NCI-H69 (cell line): ENCODE measurements at regions not wholly inside any gene's neighbourhood (a gene's known extent, or its start where the extent isn't known, plus 50 kb on each side); places are given as distances from the start of the nearest gene placed in this dataset.
"Not testable (repeated sequence)": the region's sequence is repeated elsewhere in the genome, so short reads cannot be mapped to it uniquely, and the experiment has no call there.

Experiments
- DNase-seq: peaks from one replicate; lab custom pipeline; 2025; lab: John Stamatoyannopoulos, UW

- no peak for DNase-seq
These were observed 55.0 kb upstream of the IL33 start for GRCh38 chr9:6160579-6160978.

GRCh38 chr9:6153425-6153824 is 62.2 kb upstream of the IL33 start:
- DNase-seq: no peak

- no peak for DNase-seq
These were observed 62.8 kb upstream of the IL33 start for GRCh38 chr9:6152788-6153187.

GRCh38 chr9:6150483-6150882 is 65.1 kb upstream of the IL33 start:
- DNase-seq: no peak

- DNase-seq: no peak
These were observed 66.3 kb upstream of the IL33 start for GRCh38 chr9:6149315-6149714.

GRCh38 chr9:6147846-6148245 is 67.8 kb upstream of the IL33 start:
- no peak for DNase-seq

- DNase-seq: no peak
These were observed 70.7 kb upstream of the IL33 start for GRCh38 chr9:6144947-6145346.

GRCh38 chr9:6142799-6143454 is 72.7 kb upstream of the IL33 start:
- DNase-seq: no peak

- DNase-seq: not testable (repeated sequence)
These were observed 79.8 kb upstream of the IL33 start for GRCh38 chr9:6135780-6136179.

GRCh38 chr9:6134661-6135180 is 80.9 kb upstream of the IL33 start:
- no peak for DNase-seq

GRCh38 chr9:6133346-6134063 is 82.1 kb upstream of the IL33 start:
- no peak for DNase-seq

GRCh38 chr9:6132650-6133049 is 83.0 kb upstream of the IL33 start:
- DNase-seq: no peak

- no peak for DNase-seq
These were observed 87.6 kb upstream of the IL33 start for GRCh38 chr9:6128030-6128429.

GRCh38 chr9:6126377-6126776 is 89.2 kb upstream of the IL33 start:
- no peak for DNase-seq

- no peak for DNase-seq
These were observed 92.2 kb upstream of the IL33 start for GRCh38 chr9:6123416-6123815.

GRCh38 chr9:6121707-6122106 is 93.9 kb upstream of the IL33 start:
- no peak for DNase-seq

- DNase-seq: no peak
These were observed 99.0 kb upstream of the RANBP6 start for GRCh38 chr9:6114424-6114823.

- DNase-seq: no peak
These were observed 98.4 kb upstream of the RANBP6 start for GRCh38 chr9:6113819-6114218.

GRCh38 chr9:6113312-6113711 is 97.9 kb upstream of the RANBP6 start:
- DNase-seq: no peak

GRCh38 chr9:6109986-6110385 is 94.6 kb upstream of the RANBP6 start:
- DNase-seq: no peak

GRCh38 chr9:6109571-6109970 is 94.1 kb upstream of the RANBP6 start:
- no peak for DNase-seq

GRCh38 chr9:6106711-6107339 is 91.4 kb upstream of the RANBP6 start:
- peak; percentile 20 for DNase-seq

- DNase-seq: no peak
These were observed 90.3 kb upstream of the RANBP6 start for GRCh38 chr9:6105738-6106137.
